HG03039 (cell line): ENCODE measurements at regions not wholly inside any gene's neighbourhood (a gene's known extent, or its start where the extent isn't known, plus 50 kb on each side); places are given as distances from the start of the nearest gene placed in this dataset.

Experiments used
- ATAC-seq: cut with Tn5 transposase; IDR thresholded peaks from one replicate; pipeline ENCODE4 v1.9.1; 2021; ENCODE audit warnings: mild to moderate bottlenecking, moderate library complexity; ENCODE audit not compliant: unreplicated experiment

DNA sequence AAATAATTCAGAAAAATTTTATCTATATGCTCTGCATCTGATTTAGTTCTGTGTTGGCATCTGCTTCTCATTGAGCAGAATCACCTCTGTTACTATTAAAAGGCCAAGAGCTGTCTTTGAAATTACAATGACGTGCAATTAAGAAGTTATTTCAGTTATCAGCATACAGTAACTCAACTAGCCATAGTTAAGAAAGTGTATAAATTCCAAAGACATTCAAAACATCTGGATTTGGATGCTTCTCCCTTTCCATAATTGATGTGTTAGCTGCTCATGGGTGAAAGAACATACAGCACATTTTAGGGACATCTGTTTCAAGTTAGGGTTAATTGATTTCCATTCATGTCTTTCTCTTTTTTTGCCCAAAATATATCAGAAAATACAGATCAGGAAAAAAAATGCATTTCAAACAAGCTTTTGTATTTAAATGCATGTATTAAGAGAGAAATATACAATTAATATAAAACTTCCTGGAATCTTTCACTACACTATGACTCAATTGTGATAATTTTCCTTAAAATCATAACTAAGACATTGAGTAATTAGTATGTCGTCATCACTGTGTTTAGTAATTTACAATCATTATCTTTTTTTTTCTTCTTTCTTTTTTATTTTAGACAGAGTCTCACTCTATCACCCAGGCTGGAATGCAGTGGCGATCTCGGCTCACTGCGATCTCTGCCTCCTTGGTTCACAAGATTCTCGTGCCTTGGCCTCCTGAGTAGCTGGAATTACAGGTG lies 82.7 kb upstream of the MBNL1 start:
- ATAC-seq: no peak

GRCh38 chr3:152190636-152191183 lies 78.0 kb upstream of the MBNL1 start:
- ATAC-seq: no peak

DNA sequence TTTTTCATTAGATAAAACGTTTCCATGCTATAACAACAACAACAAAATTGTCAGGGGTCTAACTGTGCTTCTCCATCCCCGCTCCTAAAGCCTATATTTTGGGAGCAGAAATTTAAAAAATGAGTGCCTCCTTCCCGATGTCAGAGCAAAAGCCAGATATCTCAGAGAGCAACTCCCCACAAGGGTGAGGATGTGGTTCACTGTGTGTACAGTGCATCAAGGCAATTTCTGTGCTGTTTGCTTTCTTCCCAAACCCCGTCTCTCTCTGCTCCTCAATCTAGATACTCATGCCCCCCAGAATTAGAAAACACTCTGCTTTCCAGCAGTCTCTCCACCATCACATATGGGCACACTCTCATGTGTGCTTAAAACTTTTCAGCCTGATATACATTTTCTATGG lies 76.7 kb upstream of the MBNL1 start:
- ATAC-seq: no peak

DNA sequence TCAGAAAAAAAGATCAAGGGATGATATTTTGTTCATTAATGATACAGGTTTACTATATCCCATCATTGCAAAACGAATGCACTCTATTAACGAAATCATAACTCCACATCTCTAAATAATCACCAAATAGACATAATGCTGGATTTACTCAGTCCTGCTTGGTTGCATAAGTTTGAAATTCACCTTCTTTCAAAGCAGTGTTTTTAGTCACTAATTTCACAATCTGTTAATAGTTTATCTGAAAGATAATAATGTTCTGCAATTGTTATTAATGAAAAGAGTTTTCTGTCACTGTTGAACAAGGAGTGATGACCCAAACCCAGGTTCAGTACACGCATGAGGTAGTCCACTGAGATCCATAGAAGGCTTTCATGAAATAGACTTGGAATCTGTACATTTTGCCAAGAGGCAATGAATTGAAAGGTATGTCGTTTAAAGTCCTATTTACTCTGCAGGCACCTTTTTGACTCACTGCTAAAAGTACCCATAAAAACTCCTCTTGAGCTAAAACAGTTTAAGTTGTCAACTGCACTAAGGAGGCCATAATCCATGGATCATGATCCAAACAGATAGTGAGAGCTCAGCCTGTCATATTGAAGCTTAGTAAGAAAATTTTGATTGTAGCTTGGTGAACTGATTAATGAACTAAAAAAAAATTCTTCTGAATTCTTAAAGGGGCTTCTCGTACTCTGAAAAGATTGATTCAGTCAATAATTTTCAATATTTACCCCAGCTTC lies 75.6 kb upstream of the MBNL1 start:
- ATAC-seq: no peak

GRCh38 chr3:152193673-152194267 lies 75.0 kb upstream of the MBNL1 start:
- ATAC-seq: peak; percentile 63

GRCh38 chr3:152195206-152195605 lies 73.5 kb upstream of the MBNL1 start:
- ATAC-seq: no peak

DNA sequence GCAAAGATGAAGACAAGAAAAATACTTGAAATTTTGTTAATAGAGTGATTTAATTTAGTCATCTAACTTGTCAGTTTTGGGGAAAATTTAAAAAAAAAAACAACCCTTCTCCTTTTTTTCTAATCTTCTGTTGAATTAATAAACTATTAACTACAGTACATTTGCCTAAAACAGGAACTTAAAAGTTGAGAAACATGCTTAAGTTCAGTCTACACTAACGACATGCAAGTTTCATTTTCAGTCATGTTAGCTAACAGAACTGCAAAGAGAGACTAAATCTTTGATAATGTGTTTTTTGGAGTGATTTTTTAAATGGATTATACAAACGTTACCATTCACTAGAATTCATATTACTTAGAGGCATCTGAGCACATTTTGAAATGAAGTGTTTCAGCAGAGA lies 71.9 kb upstream of the MBNL1 start:
- peak; percentile 34 for ATAC-seq

- no peak for ATAC-seq
Measured at GRCh38 chr3:152197451-152197850, 71.3 kb upstream of the MBNL1 start.

DNA sequence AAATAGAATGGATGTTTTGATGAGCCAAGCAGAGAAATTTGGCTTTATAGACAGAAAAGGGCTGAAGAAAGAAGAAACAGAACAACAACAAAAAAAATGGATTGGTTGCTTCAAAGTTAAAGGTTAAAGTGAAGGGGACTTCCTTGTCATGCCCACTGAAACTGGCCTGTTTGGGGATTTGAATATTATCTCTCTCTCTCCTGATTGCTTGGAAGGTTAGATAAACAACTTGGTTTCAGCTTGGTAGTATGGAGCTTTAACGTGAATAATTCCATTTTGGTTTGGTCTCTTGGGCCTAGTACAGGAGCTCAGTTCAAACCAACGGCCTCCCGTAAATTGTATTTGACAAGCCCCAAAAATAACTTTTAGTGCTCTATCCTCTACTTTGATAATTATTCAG lies 70.8 kb upstream of the MBNL1 start:
- peak; percentile 32 for ATAC-seq

DNA sequence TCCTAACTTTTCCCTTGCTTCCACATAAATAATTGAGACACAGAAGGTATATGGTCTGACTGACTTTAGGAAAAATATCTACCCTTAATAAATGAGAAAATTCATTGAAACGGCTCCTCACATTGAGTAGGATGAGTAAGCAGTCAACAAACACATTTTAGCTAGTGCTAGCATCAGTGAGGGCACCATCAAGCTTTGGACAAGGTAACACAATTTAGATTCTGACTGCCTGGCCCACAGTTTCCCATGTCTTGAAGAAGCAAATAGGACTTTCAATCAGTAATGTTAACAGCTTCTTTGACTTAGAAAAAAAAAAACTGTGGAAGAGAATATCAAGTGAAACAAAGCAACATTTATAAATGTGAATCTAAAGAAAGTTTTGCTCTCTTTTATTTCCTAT lies 70.1 kb upstream of the MBNL1 start:
- no peak for ATAC-seq

DNA sequence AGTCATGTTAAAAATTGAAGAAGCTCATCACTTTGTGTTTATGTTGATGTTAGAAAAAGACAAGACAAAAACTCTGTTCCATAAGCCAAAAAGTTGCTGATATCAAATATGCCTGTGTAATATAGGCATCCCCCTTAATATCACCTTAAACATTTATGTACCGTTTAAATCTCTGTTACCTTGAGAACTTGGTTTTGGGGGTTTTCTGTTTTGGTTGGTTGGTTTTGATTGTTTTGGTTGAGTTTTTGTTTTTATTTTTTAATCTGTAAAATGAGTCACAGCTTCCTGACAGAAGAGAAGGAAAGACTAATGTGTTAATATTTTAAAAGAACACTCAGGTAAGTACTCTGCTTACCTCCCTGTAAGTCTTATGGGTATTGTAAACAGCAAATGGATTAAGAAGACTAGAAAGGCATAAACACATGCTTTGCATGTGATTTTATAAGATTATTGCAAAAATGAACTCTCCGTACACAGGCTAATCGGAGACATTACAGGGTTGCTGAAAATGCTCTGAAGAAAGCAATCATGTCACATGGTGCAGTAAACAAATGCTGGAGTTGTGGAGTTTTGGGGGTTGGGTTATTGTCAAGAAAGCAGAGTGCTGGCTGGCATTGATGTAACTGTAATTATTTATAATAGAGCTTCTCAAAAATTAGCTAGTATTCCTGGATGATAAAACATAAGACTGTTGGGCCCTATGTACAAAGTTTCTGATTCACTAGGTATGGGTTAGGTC lies 69.5 kb upstream of the MBNL1 start:
- ATAC-seq: no peak

- ATAC-seq: no peak
Measured at GRCh38 chr3:152200476-152201420, 68.0 kb upstream of the MBNL1 start.

- ATAC-seq: no peak
Measured at GRCh38 chr3:152202976-152203626, 65.6 kb upstream of the MBNL1 start.

DNA sequence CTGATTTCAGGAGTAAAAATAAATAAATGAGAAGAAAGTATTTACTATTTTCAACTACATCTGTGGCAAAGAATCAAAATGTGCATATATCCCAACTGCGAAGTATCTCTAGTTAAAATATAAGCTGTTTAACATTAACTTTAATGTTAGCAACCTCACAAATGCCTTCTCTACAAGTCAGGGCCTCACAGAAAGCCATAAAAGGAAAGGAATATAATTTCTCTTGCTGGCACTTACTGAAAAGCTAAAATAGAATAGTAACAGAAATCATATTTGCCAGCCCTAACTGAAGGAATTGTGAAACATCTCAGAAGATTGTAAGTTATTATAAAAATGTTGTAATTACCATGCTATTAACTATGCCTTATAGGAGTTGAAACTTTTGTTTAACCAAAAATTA lies 65.1 kb upstream of the MBNL1 start:
- no peak for ATAC-seq

- ATAC-seq: no peak
Measured at GRCh38 chr3:152204218-152204617, 64.5 kb upstream of the MBNL1 start.

DNA sequence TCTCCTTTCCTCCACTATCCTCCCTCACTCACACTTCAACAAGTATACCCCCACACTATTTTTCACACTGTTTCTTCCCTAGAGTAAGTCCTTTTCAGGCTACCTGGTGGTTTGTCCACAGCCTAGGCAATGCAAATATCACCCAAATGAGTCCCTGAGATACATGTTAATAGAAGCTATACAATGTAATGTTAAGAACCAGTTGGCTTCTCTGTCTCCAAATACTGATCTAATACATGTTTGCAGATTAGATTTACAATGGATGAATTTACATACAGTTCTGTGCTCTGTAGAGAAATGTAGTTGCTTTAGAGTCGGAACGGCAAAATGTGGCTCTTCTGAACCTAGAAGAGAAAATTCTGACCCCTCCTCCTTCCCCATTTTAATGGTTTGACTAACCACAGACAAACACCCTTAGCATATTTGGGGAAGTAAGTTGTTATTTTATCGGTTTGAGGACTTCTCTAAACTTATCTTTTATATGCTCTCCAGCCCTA lies 63.6 kb upstream of the MBNL1 start:
- no peak for ATAC-seq

DNA sequence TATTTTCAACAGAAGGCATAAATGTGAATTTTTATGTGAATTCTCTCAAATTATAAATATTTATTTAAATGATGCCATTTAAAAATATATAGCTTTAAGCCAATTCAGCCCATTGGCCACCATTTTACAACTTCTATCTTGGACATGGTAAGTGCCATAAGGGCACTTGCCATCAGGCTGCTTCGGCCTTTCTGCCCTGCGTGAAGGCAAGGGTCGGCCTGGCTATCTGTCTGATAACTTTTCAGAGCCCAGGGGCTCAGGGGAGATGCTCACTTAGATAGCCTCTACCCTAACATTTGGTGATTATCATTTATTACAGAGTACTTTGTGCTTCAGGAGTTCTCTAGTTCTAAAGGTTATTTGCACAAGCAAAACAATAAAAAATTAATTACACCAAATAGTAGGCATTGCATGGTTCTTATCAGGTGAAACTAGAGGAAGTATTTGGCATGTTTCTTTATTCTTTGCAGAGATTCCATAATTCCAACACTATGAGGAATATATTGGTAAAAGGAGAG lies 62.4 kb upstream of the MBNL1 start:
- no peak for ATAC-seq

GRCh38 chr3:152208439-152208838 lies 60.3 kb upstream of the MBNL1 start:
- ATAC-seq: no peak

GRCh38 chr3:152209060-152209459 lies 59.7 kb upstream of the MBNL1 start:
- ATAC-seq: no peak
